Endothelial cell of umbilical vein (primary cell): ENCODE measurements at regions not wholly inside any gene's neighbourhood (a gene's known extent, or its start where the extent isn't known, plus 50 kb on each side); places are given as distances from the start of the nearest gene placed in this dataset.

Source experiments
- JUN ChIP-seq: IDR thresholded peaks from 2 replicates; pipeline ENCODE4 v1.6.1; 2011; ENCODE audit warnings: borderline replicate concordance, low read depth; ENCODE audit not compliant: insufficient read length, insufficient read depth
- POLR2A ChIP-seq: IDR thresholded peaks from 2 replicates; pipeline ENCODE4 v1.6.1; 2012; ENCODE audit warnings: low read depth, mild to moderate bottlenecking, control low read depth, low read length
- POLR2AphosphoS5 ChIP-seq: IDR thresholded peaks from 2 replicates; pipeline ENCODE4 v1.6.1; 2012; ENCODE audit warnings: low read depth, mild to moderate bottlenecking, control low read depth, low read length, moderate library complexity; ENCODE audit not compliant: insufficient read depth
- TF ChIP-seq, protein P1 (sequence below), 2 donors: IDR thresholded peaks; 1 replicate in 1 of 2; 2 replicates in 1 of 2; pipeline ENCODE4 v1.5.1; 2011; ENCODE audit warnings: low read length in 2 of 2, mild to moderate bottlenecking in 2 of 2, moderate library complexity in 2 of 2, control low read depth in 1 of 2, inconsistent platforms in 1 of 2, low read depth in 1 of 2; ENCODE audit not compliant: insufficient read depth in 1 of 2; ENCODE audit errors: extremely low read depth in 1 of 2

DNA sequence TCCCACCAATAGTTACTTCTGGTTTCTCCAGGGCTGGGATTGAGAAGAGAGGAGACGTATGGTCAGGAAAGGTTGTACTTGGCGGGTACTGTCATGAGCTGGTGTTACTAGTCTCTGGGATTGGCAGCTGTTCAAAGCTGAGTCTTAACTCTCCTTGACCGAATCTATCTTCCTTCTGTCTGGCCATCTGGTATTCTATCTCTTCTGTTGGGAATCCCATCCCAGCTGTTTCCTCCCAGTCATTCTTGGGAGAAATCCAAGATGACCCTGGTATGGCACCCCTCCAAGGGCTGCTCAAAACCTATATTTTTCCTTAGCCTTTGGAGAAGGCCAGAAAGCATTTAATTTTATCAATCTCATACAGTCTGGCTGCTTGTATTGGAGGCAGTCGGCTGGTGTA is 287.0 kb upstream of the CHD6 start:
- no peak for TF ChIP-seq POLR2A
- TF ChIP-seq, protein P1, sequence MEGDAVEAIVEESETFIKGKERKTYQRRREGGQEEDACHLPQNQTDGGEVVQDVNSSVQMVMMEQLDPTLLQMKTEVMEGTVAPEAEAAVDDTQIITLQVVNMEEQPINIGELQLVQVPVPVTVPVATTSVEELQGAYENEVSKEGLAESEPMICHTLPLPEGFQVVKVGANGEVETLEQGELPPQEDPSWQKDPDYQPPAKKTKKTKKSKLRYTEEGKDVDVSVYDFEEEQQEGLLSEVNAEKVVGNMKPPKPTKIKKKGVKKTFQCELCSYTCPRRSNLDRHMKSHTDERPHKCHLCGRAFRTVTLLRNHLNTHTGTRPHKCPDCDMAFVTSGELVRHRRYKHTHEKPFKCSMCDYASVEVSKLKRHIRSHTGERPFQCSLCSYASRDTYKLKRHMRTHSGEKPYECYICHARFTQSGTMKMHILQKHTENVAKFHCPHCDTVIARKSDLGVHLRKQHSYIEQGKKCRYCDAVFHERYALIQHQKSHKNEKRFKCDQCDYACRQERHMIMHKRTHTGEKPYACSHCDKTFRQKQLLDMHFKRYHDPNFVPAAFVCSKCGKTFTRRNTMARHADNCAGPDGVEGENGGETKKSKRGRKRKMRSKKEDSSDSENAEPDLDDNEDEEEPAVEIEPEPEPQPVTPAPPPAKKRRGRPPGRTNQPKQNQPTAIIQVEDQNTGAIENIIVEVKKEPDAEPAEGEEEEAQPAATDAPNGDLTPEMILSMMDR (IDR thresholded peaks at IDR 0.05; ENCODE audit: extremely low read depth in 1 of 2, insufficient read depth in 1 of 2, low read depth in 1 of 2, low read length in 2 of 2) = no peak
- no peak for TF ChIP-seq POLR2AphosphoS5
- TF ChIP-seq JUN = no peak
